Activated CD8-positive, alpha-beta T cell treated with anti-CD3 and anti-CD28 coated beads for 36 hours (primary cell): ENCODE measurements at regions not wholly inside any gene's neighbourhood (a gene's known extent, or its start where the extent isn't known, plus 50 kb on each side); places are given as distances from the start of the nearest gene placed in this dataset.

Experiments used
- ATAC-seq: fragments of 200-7000 bp; cut with Tn5 transposase; one replicate; pipeline ENCODE4 v1.10.0; 2021; ENCODE audit warnings: mild to moderate bottlenecking, moderate library complexity
- CTCF ChIA-PET: fragments of 350-600 bp; sonication (Branson Sonifier 250); formaldehyde crosslinking; loops from one replicate; lab custom pipeline; 2021; ENCODE audit warnings: antibody characterized with exemption; lab: Charles Lee
- POLR2A ChIA-PET: fragments of 350-600 bp; sonication (Branson Sonifier 250); formaldehyde crosslinking; loops from one replicate; lab custom pipeline; 2021; ENCODE audit warnings: antibody characterized with exemption; lab: Charles Lee
- DNase-seq: peaks from one replicate; pipeline ENCODE4 v3.0.0-alpha.2; 2020
- H3K27ac Mint-ChIP-seq: one replicate; pipeline ENCODE4 v1.8.0; 2021; ENCODE audit warnings: mild to moderate bottlenecking, mixed read lengths
- H3K27me3 Mint-ChIP-seq: one replicate; pipeline ENCODE4 v1.8.0; 2021; ENCODE audit warnings: mixed read lengths
- H3K36me3 Mint-ChIP-seq: one replicate; pipeline ENCODE4 v1.8.0; 2021; ENCODE audit warnings: low read depth, mixed read lengths
- H3K4me1 Mint-ChIP-seq: one replicate; pipeline ENCODE4 v1.8.0; 2021; ENCODE audit warnings: low read depth, mixed read lengths
- H3K4me3 Mint-ChIP-seq: one replicate; pipeline ENCODE4 v1.8.0; 2021; ENCODE audit warnings: mild to moderate bottlenecking, moderate library complexity, mixed read lengths
- H3K9me3 Mint-ChIP-seq: one replicate; pipeline ENCODE4 v1.8.0; 2021; ENCODE audit warnings: mixed read lengths
- CTCF ChIP-seq: fragments of 200-600 bp; IDR thresholded peaks from one replicate; pipeline ENCODE4 v1.8.0; 2022; ENCODE audit warnings: antibody characterized with exemption, mild to moderate bottlenecking
- intact Hi-C: fragments of 100-400 bp; cut with micrococcal nuclease; formaldehyde crosslinking; loops from one replicate; pipeline ENCODE4 v1.10.0; 2022

GRCh38 chr2:159867567-159868361 lies 69.8 kb upstream of the CD302 start:
- ATAC-seq (no peak), DNase-seq (no peak)
- intact Hi-C loops = no loop called here
- H3K4me3 Mint-ChIP-seq = no peak overlapping the region
- no peak for TF ChIP-seq CTCF
- POLR2A ChIA-PET = no interaction called here
- no peaks in the 10 kb centered on the region for H3K9me3 Mint-ChIP-seq
- H3K27ac Mint-ChIP-seq = no peak overlapping the region
- no peaks in the 10 kb centered on the region for H3K4me1 Mint-ChIP-seq
- H3K27me3 Mint-ChIP-seq = no peaks in the 10 kb centered on the region
- CTCF ChIA-PET = no interaction called here
- peaks cover 58% of the 10 kb centered on the region for H3K36me3 Mint-ChIP-seq

GRCh38 chr2:159863526-159864160 lies 65.6 kb upstream of the CD302 start:
- Mint-ChIP-seq H3K27me3 (no peaks in the 10 kb centered on the region), H3K36me3 (peaks cover 48% of the 10 kb centered on the region), H3K4me1 (no peaks in the 10 kb centered on the region), H3K27ac (no peak overlapping the region), H3K9me3 (no peaks in the 10 kb centered on the region), H3K4me3 (no peak overlapping the region)
- ChIA-PET POLR2A (no interaction called here), CTCF (interaction anchor here (1.0 kb wide), 1 partner anchor 63 kb away, joined by 3 read pairs; no protein-coding TSS in a partner anchor)
- DNase-seq = no peak
- intact Hi-C loops = no loop called here
- no peak for TF ChIP-seq CTCF
- no peak for ATAC-seq

GRCh38 chr2:159860581-159861310 lies 62.7 kb upstream of the CD302 start:
- Mint-ChIP-seq H3K27ac (no peak overlapping the region), H3K9me3 (no peaks in the 10 kb centered on the region), H3K4me1 (no peaks in the 10 kb centered on the region), H3K4me3 (no peak overlapping the region), H3K27me3 (no peaks in the 10 kb centered on the region), H3K36me3 (peaks cover 40% of the 10 kb centered on the region)
- TF ChIP-seq CTCF = no peak
- ChIA-PET POLR2A (no interaction called here), CTCF (no interaction called here)
- ATAC-seq (no peak), DNase-seq (no peak)
- intact Hi-C loops = no loop called here

GRCh38 chr2:159859583-159859982 lies 61.6 kb upstream of the CD302 start:
- ATAC-seq (peak; percentile 30), DNase-seq (no peak)
- POLR2A ChIA-PET = no interaction called here
- no peak overlapping the region for H3K4me3 Mint-ChIP-seq
- no peak for TF ChIP-seq CTCF
- H3K27me3 Mint-ChIP-seq = no peaks in the 10 kb centered on the region
- H3K27ac Mint-ChIP-seq = peak overlapping the region; percentile 63
- no peaks in the 10 kb centered on the region for H3K9me3 Mint-ChIP-seq
- H3K36me3 Mint-ChIP-seq = peaks cover 43% of the 10 kb centered on the region
- CTCF ChIA-PET = no interaction called here
- intact Hi-C loops = no loop called here
- no peaks in the 10 kb centered on the region for H3K4me1 Mint-ChIP-seq
